IMR-90 (cell line): ENCODE measurements at regions not wholly inside any gene's neighbourhood (a gene's known extent, or its start where the extent isn't known, plus 50 kb on each side); places are given as distances from the start of the nearest gene placed in this dataset.

Source experiments
- ATAC-seq: fragments of 200-7000 bp; cut with Tn5 transposase; 2 replicates; pipeline ENCODE4 v1.9.1; 2020; ENCODE audit warnings: low read depth, mild to moderate bottlenecking, moderate library complexity
- BruUV-seq: library from RNA; stranded (reverse); fragments of 400-500 nt; replicated peaks from 2 replicates; lab custom pipeline; 2021; lab: Mats Ljungman, UMichigan
- CTCF ChIA-PET: fragments of 300-600 bp; formaldehyde crosslinking; extraction: SDS; loops from one replicate; lab custom pipeline; 2021; ENCODE audit warnings: antibody characterized with exemption; lab: Yijun Ruan, JAX
- POLR2A ChIA-PET: fragments of 300-600 bp; sonication (Branson Sonifier 250); formaldehyde crosslinking; loops from one replicate; lab custom pipeline; 2022; ENCODE audit warnings: antibody characterized with exemption; ENCODE audit not compliant: unreplicated experiment; lab: Charles Lee
- DNase-seq: peaks from one replicate; pipeline ENCODE4 v3.0.0; 2013
- H2AFZ ChIP-seq: replicated peaks from 2 replicates; pipeline ENCODE3; 2013; ENCODE audit warnings: low read length, mild to moderate bottlenecking; ENCODE audit not compliant: poor library complexity
- H2AK5ac ChIP-seq: 2 replicates; pipeline ENCODE4 v1.6.1; 2013; ENCODE audit warnings: low read depth, low read length, inconsistent platforms
- H2AK9ac ChIP-seq: replicated peaks from 2 replicates; pipeline ENCODE3; 2013; ENCODE audit warnings: mild to moderate bottlenecking, low read depth, low read length, moderate library complexity; ENCODE audit not compliant: poor library complexity
- H2BK120ac ChIP-seq: 2 replicates; pipeline ENCODE4 v1.6.1; 2013; ENCODE audit warnings: low read depth, low read length, inconsistent platforms
- H2BK15ac ChIP-seq: 3 replicates; pipeline ENCODE4 v1.6.1; 2013; ENCODE audit warnings: low read depth, low read length, inconsistent platforms
- H2BK20ac ChIP-seq: 2 replicates; pipeline ENCODE4 v1.6.1; 2013; ENCODE audit warnings: low read depth, mild to moderate bottlenecking, inconsistent platforms, low read length, moderate library complexity
- H2BK5ac ChIP-seq: 2 replicates; pipeline ENCODE4 v1.6.1; 2013; ENCODE audit warnings: mild to moderate bottlenecking, low read depth, low read length, inconsistent platforms; ENCODE audit not compliant: poor library complexity, severe bottlenecking
- H3K14ac ChIP-seq: replicated peaks from 2 replicates; pipeline ENCODE4 v1.6.1; 2013; ENCODE audit warnings: low read depth, low read length, inconsistent platforms
- H3K18ac ChIP-seq: 2 replicates; pipeline ENCODE4 v1.6.1; 2013; ENCODE audit warnings: low read depth, low read length, control low read depth
- H3K23ac ChIP-seq: 2 replicates; pipeline ENCODE4 v1.6.1; 2013; ENCODE audit warnings: low read depth, low read length, inconsistent platforms
- H3K27ac ChIP-seq: 2 replicates; pipeline ENCODE4 v1.5.1; 2013; ENCODE audit warnings: mild to moderate bottlenecking, control low read depth, low read length; ENCODE audit not compliant: insufficient read depth
- H3K27me3 ChIP-seq: 2 replicates; pipeline ENCODE4 v1.6.1; 2013; ENCODE audit warnings: low read length; ENCODE audit not compliant: control insufficient read depth, insufficient read depth
- H3K36me3 ChIP-seq: 2 replicates; pipeline ENCODE4 v1.6.1; 2013; ENCODE audit warnings: low read length, mixed read lengths; ENCODE audit not compliant: control insufficient read depth, insufficient read depth
- H3K4ac ChIP-seq: 2 replicates; pipeline ENCODE4 v1.6.1; 2013; ENCODE audit warnings: low read depth, low read length, inconsistent platforms
- H3K4me1 ChIP-seq: 2 replicates; pipeline ENCODE4 v1.6.1; 2013; ENCODE audit warnings: low read length, mixed read lengths; ENCODE audit not compliant: control insufficient read depth, insufficient read depth
- H3K4me2 ChIP-seq: 2 replicates; pipeline ENCODE4 v1.6.1; 2013; ENCODE audit warnings: low read depth, mild to moderate bottlenecking, control low read depth, low read length, moderate library complexity
- H3K4me3 ChIP-seq: 2 replicates; pipeline ENCODE4 v1.5.1; 2013; ENCODE audit warnings: low read depth, mild to moderate bottlenecking, control low read depth, low read length, moderate library complexity; ENCODE audit not compliant: insufficient read depth
- H3K56ac ChIP-seq: 2 replicates; pipeline ENCODE4 v1.6.1; 2013; ENCODE audit warnings: low read length, inconsistent platforms; ENCODE audit not compliant: insufficient read depth; ENCODE audit errors: extremely low read depth
- H3K79me1 ChIP-seq, 2 experiments: 2 replicates each; pipeline ENCODE4 v1.6.1; 2013; ENCODE audit warnings: low read length in 2 of 2, inconsistent platforms in 1 of 2, low read depth in 1 of 2
- H3K9ac ChIP-seq: 2 replicates; pipeline ENCODE4 v1.6.1; 2013; ENCODE audit warnings: low read depth, low read length, control low read depth
- H3K9me1 ChIP-seq: 2 replicates; pipeline ENCODE4 v1.6.1; 2013; ENCODE audit warnings: low read length, inconsistent platforms; ENCODE audit not compliant: insufficient read depth
- H3K9me3 ChIP-seq: 2 replicates; pipeline ENCODE4 v1.6.1; 2013; ENCODE audit warnings: low read length; ENCODE audit not compliant: control insufficient read depth, insufficient read depth
- H4K20me1 ChIP-seq: 2 replicates; pipeline ENCODE4 v1.6.1; 2013; ENCODE audit warnings: low read length, inconsistent platforms; ENCODE audit not compliant: insufficient read depth
- H4K5ac ChIP-seq: 2 replicates; pipeline ENCODE4 v1.6.1; 2013; ENCODE audit warnings: mild to moderate bottlenecking, low read depth, low read length, control low read depth
- H4K8ac ChIP-seq, 2 experiments: 2 replicates each; pipeline ENCODE4 v1.6.1; 2013; ENCODE audit warnings: low read depth in 2 of 2, low read length in 2 of 2, control low read depth in 1 of 2, inconsistent platforms in 1 of 2
- H4K91ac ChIP-seq: 2 replicates; pipeline ENCODE4 v1.6.1; 2013; ENCODE audit warnings: low read depth, low read length, inconsistent platforms; ENCODE audit not compliant: insufficient read depth
- BHLHE40 ChIP-seq: fragments of 150-350 bp; IDR thresholded peaks from 2 replicates; pipeline ENCODE4 v1.6.1; 2016; ENCODE audit warnings: mild to moderate bottlenecking, low read depth, low read length
- CEBPB ChIP-seq: IDR thresholded peaks from 2 replicates; pipeline ENCODE4 v1.6.1; 2012; ENCODE audit warnings: low read depth, low read length, improper control_type of control experiment
- CHD1 ChIP-seq: IDR thresholded peaks from 2 replicates; pipeline ENCODE4 v1.6.1; 2012; ENCODE audit warnings: low read depth, low read length, improper control_type of control experiment
- CTCF ChIP-seq: conservative IDR thresholded peaks from 2 replicates; pipeline ENCODE4 v1.5.1; 2012; ENCODE audit warnings: mild to moderate bottlenecking, low read depth, low read length, improper control_type of control experiment
- ELK1 ChIP-seq: fragments of 150-350 bp; IDR thresholded peaks from 2 replicates; pipeline ENCODE4 v1.6.1; 2016; ENCODE audit warnings: low read depth, mild to moderate bottlenecking, low read length, moderate library complexity, borderline replicate concordance
- MAFK ChIP-seq: IDR thresholded peaks from 2 replicates; pipeline ENCODE4 v1.6.1; 2012; ENCODE audit warnings: low read depth, low read length, improper control_type of control experiment
- NFE2L2 ChIP-seq: fragments of 150-350 bp; IDR thresholded peaks from 2 replicates; pipeline ENCODE4 v1.6.1; 2016; ENCODE audit warnings: low read depth, mild to moderate bottlenecking, low read length
- POLR2A ChIP-seq: IDR thresholded peaks from 2 replicates; pipeline ENCODE4 v1.6.1; 2012; ENCODE audit warnings: mild to moderate bottlenecking, low read depth, low read length
- RAD21 ChIP-seq: IDR thresholded peaks from 2 replicates; pipeline ENCODE4 v1.6.1; 2012; ENCODE audit warnings: low read length, improper control_type of control experiment
- RCOR1 ChIP-seq: IDR thresholded peaks from 2 replicates; pipeline ENCODE4 v1.6.1; 2012; ENCODE audit warnings: mild to moderate bottlenecking, low read length, improper control_type of control experiment; ENCODE audit not compliant: insufficient replicate concordance
- RFX5 ChIP-seq: IDR thresholded peaks from 2 replicates; pipeline ENCODE4 v1.8.0; 2012; ENCODE audit warnings: low read depth, mild to moderate bottlenecking, low read length, moderate library complexity
- SMC3 ChIP-seq: fragments of 150-350 bp; IDR thresholded peaks from 2 replicates; pipeline ENCODE4 v1.6.1; 2016; ENCODE audit warnings: low read depth, mild to moderate bottlenecking, antibody characterized with exemption, low read length, moderate library complexity
- USF2 ChIP-seq: fragments of 150-350 bp; IDR thresholded peaks from 2 replicates; pipeline ENCODE4 v1.6.1; 2017; ENCODE audit warnings: mild to moderate bottlenecking, antibody characterized with exemption, low read length, low read depth
- WGBS, 2 experiments: methylation state at CpG; one replicate each; pipeline versions ENCODE4 v1.1.5 to v1.1.7; 2013; ENCODE audit warnings: missing lambda C conversion rate in 2 of 2; ENCODE audit not compliant: insufficient read length in 1 of 2; ENCODE audit errors: extremely low coverage in 2 of 2; 5-methylcytosine and 5-hydroxymethylcytosine counted together
- dilution Hi-C: fragments of 300-500 bp; cut with HindIII; formaldehyde crosslinking; loops from one replicate; pipeline ENCODE4 v1.14.3; 2018; ENCODE audit warnings: low sequenced_read_pairs; ENCODE audit not compliant: unreplicated experiment
- in situ Hi-C: fragments of 300-500 bp; cut with MboI; formaldehyde crosslinking; loops from 3 replicates; pipeline ENCODE4 v1.14.3; 2019; ENCODE audit warnings: low sequenced_read_pairs, inconsistent platforms, mixed read lengths
- intact Hi-C: fragments of 100-400 bp; cut with micrococcal nuclease; formaldehyde crosslinking; loops from 2 replicates; pipeline ENCODE4 v1.10.0; 2022

GRCh38 chr6:139447656-139447975 lies 73.2 kb upstream of the CITED2 start:
- Histone ChIP-seq H3K27me3 (no peaks in the 10 kb centered on the region), H3K4ac (no peak overlapping the region), H2BK20ac (no peak overlapping the region), H2AK5ac (no peak overlapping the region), H3K9me1 (no peaks in the 10 kb centered on the region), H3K9me3 (no peaks in the 10 kb centered on the region), H3K4me1 (peaks cover 2% of the 10 kb centered on the region; the same call in 1 of the 2 replicates), H3K27ac (no peak overlapping the region), H3K14ac (no peak overlapping the region), H4K91ac (no peak overlapping the region), H2AK9ac (no peak overlapping the region), H4K8ac (no peak overlapping the region), H3K4me3 (no peak overlapping the region), H3K56ac (no peak overlapping the region), H2BK15ac (no peak overlapping the region), H2BK120ac (no peak overlapping the region), H2AFZ (no peak overlapping the region), H3K18ac (no peak overlapping the region), H4K20me1 (no peaks in the 10 kb centered on the region), H2BK5ac (no peak overlapping the region), H3K9ac (no peak overlapping the region), H4K5ac (no peak overlapping the region), H3K79me1 (no peaks in the 10 kb centered on the region), H3K4me2 (no peak overlapping the region), H3K36me3 (no peaks in the 10 kb centered on the region), H3K23ac (no peak overlapping the region)
- TF ChIP-seq SMC3 (no peak), RAD21 (no peak), RCOR1 (no peak), CTCF (no peak), POLR2A (no peak), MAFK (no peak), ELK1 (no peak), BHLHE40 (no peak), USF2 (no peak), CHD1 (no peak), NFE2L2 (no peak), CEBPB (no peak), RFX5 (no peak)
- intact Hi-C loops (loop anchor here (5.0 kb wide), 1 partner anchor 70 kb away; no protein-coding TSS in a partner anchor), dilution Hi-C loops (no loop called here), in situ Hi-C loops (no loop called here)
- no CpG with 5 or more reads among the region's 1 CpG for WGBS, 2 experiments
- ChIA-PET CTCF (no interaction called here), POLR2A (no interaction called here)
- ATAC-seq (no peak), DNase-seq (no peak)
- BruUV-seq, result no TSS peak
